NB4 (cell line): ENCODE measurements at regions not wholly inside any gene's neighbourhood (a gene's known extent, or its start where the extent isn't known, plus 50 kb on each side); places are given as distances from the start of the nearest gene placed in this dataset.

ENCODE experiments used
- MYC ChIP-seq: IDR thresholded peaks from 2 replicates; pipeline ENCODE4 v1.6.1; 2011; ENCODE audit warnings: low read depth, low read length
- POLR2A ChIP-seq: IDR thresholded peaks from 2 replicates; pipeline ENCODE4 v1.6.1; 2011; ENCODE audit warnings: mild to moderate bottlenecking; ENCODE audit not compliant: insufficient read length; ENCODE audit errors: extremely low read depth
- TF ChIP-seq, protein P1 (sequence below): IDR thresholded peaks from one replicate; pipeline ENCODE4 v1.5.1; 2012; ENCODE audit warnings: low read depth, low read length
- TF ChIP-seq, protein P2 (sequence below): IDR thresholded peaks from 2 replicates; pipeline ENCODE4 v1.6.1; 2011; ENCODE audit warnings: low read depth, low read length

GRCh38 chr2:219907011-219907365, 279.6 kb downstream of the SLC4A3 start:
- TF ChIP-seq, protein P1, sequence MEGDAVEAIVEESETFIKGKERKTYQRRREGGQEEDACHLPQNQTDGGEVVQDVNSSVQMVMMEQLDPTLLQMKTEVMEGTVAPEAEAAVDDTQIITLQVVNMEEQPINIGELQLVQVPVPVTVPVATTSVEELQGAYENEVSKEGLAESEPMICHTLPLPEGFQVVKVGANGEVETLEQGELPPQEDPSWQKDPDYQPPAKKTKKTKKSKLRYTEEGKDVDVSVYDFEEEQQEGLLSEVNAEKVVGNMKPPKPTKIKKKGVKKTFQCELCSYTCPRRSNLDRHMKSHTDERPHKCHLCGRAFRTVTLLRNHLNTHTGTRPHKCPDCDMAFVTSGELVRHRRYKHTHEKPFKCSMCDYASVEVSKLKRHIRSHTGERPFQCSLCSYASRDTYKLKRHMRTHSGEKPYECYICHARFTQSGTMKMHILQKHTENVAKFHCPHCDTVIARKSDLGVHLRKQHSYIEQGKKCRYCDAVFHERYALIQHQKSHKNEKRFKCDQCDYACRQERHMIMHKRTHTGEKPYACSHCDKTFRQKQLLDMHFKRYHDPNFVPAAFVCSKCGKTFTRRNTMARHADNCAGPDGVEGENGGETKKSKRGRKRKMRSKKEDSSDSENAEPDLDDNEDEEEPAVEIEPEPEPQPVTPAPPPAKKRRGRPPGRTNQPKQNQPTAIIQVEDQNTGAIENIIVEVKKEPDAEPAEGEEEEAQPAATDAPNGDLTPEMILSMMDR = no peak
- TF ChIP-seq POLR2A (no peak), MYC (no peak)
- TF ChIP-seq, protein P2, sequence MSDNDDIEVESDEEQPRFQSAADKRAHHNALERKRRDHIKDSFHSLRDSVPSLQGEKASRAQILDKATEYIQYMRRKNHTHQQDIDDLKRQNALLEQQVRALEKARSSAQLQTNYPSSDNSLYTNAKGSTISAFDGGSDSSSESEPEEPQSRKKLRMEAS = no peak
